ENCODE measurements at regions not wholly inside any gene's neighbourhood (a gene's known extent, or its start where the extent isn't known, plus 50 kb on each side); places are given as distances from the start of the nearest gene placed in this dataset.

DNA sequence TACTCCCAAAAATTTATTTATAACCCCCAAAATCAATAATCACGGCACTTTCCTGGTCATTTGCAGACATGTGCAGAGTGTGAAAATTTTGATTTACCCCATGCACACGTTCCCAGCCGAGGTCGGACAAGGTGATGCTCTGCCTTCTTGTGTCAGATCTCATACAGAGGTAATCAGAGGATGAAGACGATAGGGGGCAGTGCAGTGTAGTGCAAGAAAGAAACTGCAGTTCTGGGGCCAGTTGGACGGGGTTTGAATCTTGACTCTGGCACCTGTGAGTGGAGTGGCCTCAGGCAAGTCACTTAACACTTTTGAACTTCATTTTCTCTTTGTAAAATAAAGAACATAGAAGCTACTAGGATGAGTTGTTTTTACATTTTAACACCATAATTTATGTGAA, 88.4 kb downstream of the FRMPD3 start:
- Histone ChIP-seq H3K4me3 (replicated peaks in 1 of 3; ENCODE audit: low read depth in 2 of 3, low read length in 3 of 3) (no peak overlapping the region), H2AFZ (ENCODE audit: insufficient read depth, low read depth, low read length, poor library complexity, severe bottlenecking) (no peak overlapping the region), H3K36me3 (replicated peaks in 1 of 2; ENCODE audit: control insufficient read depth in 1 of 2, insufficient read depth in 2 of 2, low read length in 2 of 2) (no peaks in the 10 kb centered on the region), H4K20me1 (ENCODE audit: insufficient read depth, low read length) (no peaks in the 10 kb centered on the region), H3K9me3 (replicated peaks in 1 of 2; ENCODE audit: control insufficient read depth in 1 of 2, insufficient read depth in 1 of 2, low read length in 2 of 2) (no peaks in the 10 kb centered on the region), H3K27ac (ENCODE audit: low read depth in 1 of 2, low read length in 2 of 2) (no peak overlapping the region), H3K4me1 (ENCODE audit: control insufficient read depth in 1 of 2, insufficient read depth in 2 of 2, low read length in 2 of 2) (no peaks in the 10 kb centered on the region), H3K27me3 (ENCODE audit: control insufficient read depth in 2 of 2, insufficient read depth in 2 of 2, low read length in 2 of 2) (no peaks in the 10 kb centered on the region), H3K4me2 (replicated peaks; ENCODE audit: extremely low read depth, low read length, poor library complexity, severe bottlenecking) (no peak overlapping the region), H3K79me2 (ENCODE audit: insufficient read depth, low read length) (no peaks in the 10 kb centered on the region), H3K9ac (ENCODE audit: insufficient read depth, low read length, poor library complexity, severe bottlenecking) (no peak overlapping the region)
- no peaks in the 10 kb centered on the region for H3K4me1 Mint-ChIP-seq
- DNase-seq, result peak in 1 of 3 donors; percentile 2
- H3K36me3 Mint-ChIP-seq, result no peaks in the 10 kb centered on the region
- no peak overlapping the region for H3K27ac Mint-ChIP-seq
- no CpG with 5 or more reads among the region's 6 CpGs for WGBS (ENCODE audit: insufficient coverage)
- intact Hi-C loops (cut with micrococcal nuclease), result loop anchor here in 1 of 2 donors (5.0 kb wide), 1 partner anchor 239 kb away; the partner anchor contains the start of genes NCBP2L and TSC22D3
- peaks cover 0 to 14% (median 2%) of the 10 kb centered on the region in 3 donors for H3K27me3 Mint-ChIP-seq (ENCODE audit: low read depth in 3 of 3)
- no peak overlapping the region for H3K4me3 Mint-ChIP-seq
- TF ChIP-seq, protein P1, sequence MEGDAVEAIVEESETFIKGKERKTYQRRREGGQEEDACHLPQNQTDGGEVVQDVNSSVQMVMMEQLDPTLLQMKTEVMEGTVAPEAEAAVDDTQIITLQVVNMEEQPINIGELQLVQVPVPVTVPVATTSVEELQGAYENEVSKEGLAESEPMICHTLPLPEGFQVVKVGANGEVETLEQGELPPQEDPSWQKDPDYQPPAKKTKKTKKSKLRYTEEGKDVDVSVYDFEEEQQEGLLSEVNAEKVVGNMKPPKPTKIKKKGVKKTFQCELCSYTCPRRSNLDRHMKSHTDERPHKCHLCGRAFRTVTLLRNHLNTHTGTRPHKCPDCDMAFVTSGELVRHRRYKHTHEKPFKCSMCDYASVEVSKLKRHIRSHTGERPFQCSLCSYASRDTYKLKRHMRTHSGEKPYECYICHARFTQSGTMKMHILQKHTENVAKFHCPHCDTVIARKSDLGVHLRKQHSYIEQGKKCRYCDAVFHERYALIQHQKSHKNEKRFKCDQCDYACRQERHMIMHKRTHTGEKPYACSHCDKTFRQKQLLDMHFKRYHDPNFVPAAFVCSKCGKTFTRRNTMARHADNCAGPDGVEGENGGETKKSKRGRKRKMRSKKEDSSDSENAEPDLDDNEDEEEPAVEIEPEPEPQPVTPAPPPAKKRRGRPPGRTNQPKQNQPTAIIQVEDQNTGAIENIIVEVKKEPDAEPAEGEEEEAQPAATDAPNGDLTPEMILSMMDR (IDR thresholded peaks at IDR 0.05), result peak; percentile 17
- no peaks in the 10 kb centered on the region for H3K9me3 Mint-ChIP-seq

DNA sequence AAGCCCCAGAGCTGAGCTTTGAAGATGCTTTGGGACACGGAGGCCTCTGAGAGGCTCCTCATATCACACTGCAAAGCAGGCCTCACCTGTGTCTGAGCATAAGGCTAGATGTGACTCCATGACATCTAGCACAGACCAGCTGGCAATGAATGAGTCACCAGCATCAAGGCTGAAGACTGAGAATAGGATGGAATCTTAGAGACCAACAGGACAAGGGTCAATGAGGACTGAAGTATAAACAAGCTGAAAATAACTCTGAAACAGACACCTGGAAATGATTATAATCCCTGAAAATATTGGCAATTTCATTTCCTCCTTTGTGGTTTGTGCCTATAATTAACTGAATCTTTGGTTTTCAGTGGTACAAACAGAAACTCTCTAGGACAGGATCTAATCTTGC, 87.1 kb upstream of the PRPS1 start:
- no peaks in the 10 kb centered on the region for H3K79me2 ChIP-seq (ENCODE audit: insufficient read depth, low read length)
- H2AFZ ChIP-seq (ENCODE audit: insufficient read depth, low read depth, low read length, poor library complexity, severe bottlenecking), result no peak overlapping the region
- H3K27ac Mint-ChIP-seq, result no peak overlapping the region
- H3K9me3 ChIP-seq (replicated peaks in 1 of 2; ENCODE audit: control insufficient read depth in 1 of 2, insufficient read depth in 1 of 2, low read length in 2 of 2), result no peaks in the 10 kb centered on the region
- H3K27me3 Mint-ChIP-seq (ENCODE audit: low read depth in 3 of 3), result peaks cover 0 to 14% (median 2%) of the 10 kb centered on the region in 3 donors
- H3K27me3 ChIP-seq (ENCODE audit: control insufficient read depth in 2 of 2, insufficient read depth in 2 of 2, low read length in 2 of 2), result no peaks in the 10 kb centered on the region
- no peak overlapping the region for H3K4me3 ChIP-seq (replicated peaks in 1 of 3; ENCODE audit: low read depth in 2 of 3, low read length in 3 of 3)
- H3K4me1 Mint-ChIP-seq, result no peaks in the 10 kb centered on the region
- H3K27ac ChIP-seq (ENCODE audit: low read depth in 1 of 2, low read length in 2 of 2), result no peak overlapping the region
- H3K36me3 Mint-ChIP-seq, result no peaks in the 10 kb centered on the region
- no peaks in the 10 kb centered on the region for H3K4me1 ChIP-seq (ENCODE audit: control insufficient read depth in 1 of 2, insufficient read depth in 2 of 2, low read length in 2 of 2)
- TF ChIP-seq, protein P1 (IDR thresholded peaks at IDR 0.05), result no peak
- H3K9ac ChIP-seq (ENCODE audit: insufficient read depth, low read length, poor library complexity, severe bottlenecking), result no peak overlapping the region
- no peak overlapping the region for H3K4me3 Mint-ChIP-seq
- no peak for DNase-seq
- WGBS (ENCODE audit: insufficient coverage), result no CpG with 5 or more reads among the region's 1 CpG
- H3K9me3 Mint-ChIP-seq, result peaks cover 0 to 2% (median 0%) of the 10 kb centered on the region in 7 donors
- H4K20me1 ChIP-seq (ENCODE audit: insufficient read depth, low read length), result no peaks in the 10 kb centered on the region
- no peaks in the 10 kb centered on the region for H3K36me3 ChIP-seq (replicated peaks in 1 of 2; ENCODE audit: control insufficient read depth in 1 of 2, insufficient read depth in 2 of 2, low read length in 2 of 2)
- H3K4me2 ChIP-seq (replicated peaks; ENCODE audit: extremely low read depth, low read length, poor library complexity, severe bottlenecking), result no peak overlapping the region
- intact Hi-C loops (cut with micrococcal nuclease), result no loop called here

All from CD14-positive monocyte (primary cell).